ENCODE measurements at regions not wholly inside any gene's neighbourhood (a gene's known extent, or its start where the extent isn't known, plus 50 kb on each side); places are given as distances from the start of the nearest gene placed in this dataset.

DNA sequence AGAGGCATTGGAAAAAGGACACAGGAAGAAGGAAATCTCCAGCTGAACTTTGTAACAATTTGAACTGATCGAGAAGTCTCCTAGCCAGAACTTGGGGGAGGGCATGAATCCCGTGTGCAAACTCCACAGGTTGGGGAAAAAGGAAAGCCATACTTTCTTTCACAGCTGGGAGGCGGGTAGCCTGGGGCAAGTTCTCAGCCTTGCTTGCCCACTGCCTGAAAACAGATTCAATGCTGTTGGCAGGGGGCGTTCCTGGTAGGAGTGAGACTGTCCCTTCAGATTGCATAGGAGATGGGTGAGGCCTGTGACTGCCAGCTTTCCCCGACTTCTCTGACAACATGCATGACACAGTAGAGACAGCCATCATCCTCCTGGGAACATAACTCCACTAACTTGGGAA is 289.1 kb upstream of the PHF14 start:
- H3K27ac ChIP-seq (ENCODE audit: low read length), result no peak overlapping the region
- TF ChIP-seq SMC3 (conservative IDR thresholded peaks at IDR 0.05; ENCODE audit: poor library complexity) (no peak), RAD21 (conservative IDR thresholded peaks at IDR 0.05) (no peak)
- no peaks in the 10 kb centered on the region for H4K20me1 ChIP-seq (ENCODE audit: insufficient read depth)
- no peak overlapping the region for H3K4me2 ChIP-seq (ENCODE audit: low read length)
- no peaks in the 10 kb centered on the region for H3F3A ChIP-seq (ENCODE audit: insufficient read depth, low read length, poor library complexity, severe bottlenecking)
- no peaks in the 10 kb centered on the region for H3K79me2 ChIP-seq (replicated peaks; ENCODE audit: insufficient read depth, low read length)
- H3K9ac ChIP-seq (ENCODE audit: low read length), result no peak overlapping the region
- no peaks in the 10 kb centered on the region for H3K9me3 ChIP-seq (ENCODE audit: low read length)
- no peaks in the 10 kb centered on the region for H3K36me3 ChIP-seq (ENCODE audit: insufficient read depth, low read length)
- H2AFZ ChIP-seq (ENCODE audit: low read depth, low read length), result no peak overlapping the region
- no peaks in the 10 kb centered on the region for H3K9me2 ChIP-seq (ENCODE audit: insufficient read depth, low read length)
- no peak overlapping the region for H3K4me3 ChIP-seq (ENCODE audit: low read length)
- H3K27me3 ChIP-seq (ENCODE audit: insufficient read depth, low read depth, low read length), result no peaks in the 10 kb centered on the region

DNA sequence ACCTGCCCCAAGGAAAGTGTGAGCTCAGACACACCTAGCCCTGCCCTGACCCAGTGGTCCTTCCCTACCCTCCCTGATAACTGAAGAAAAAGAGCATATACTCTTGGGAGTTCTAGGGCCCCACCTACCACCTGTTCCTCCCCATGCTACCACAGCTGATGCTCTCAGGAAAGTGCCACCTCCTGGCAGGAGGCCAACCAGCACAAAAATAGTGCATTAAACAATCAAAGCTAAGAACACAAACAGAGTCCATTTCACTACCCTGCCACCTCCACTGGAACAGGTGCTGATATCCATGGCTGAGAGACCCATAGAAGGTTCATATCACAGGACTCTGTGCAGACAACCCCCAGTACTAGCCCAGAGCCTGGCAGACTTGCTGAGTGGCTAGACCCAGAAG is 288.6 kb upstream of the PHF14 start:
- H3K9me2 ChIP-seq (ENCODE audit: insufficient read depth, low read length), result no peaks in the 10 kb centered on the region

More for the DNA sequence above, 288.6 kb upstream of the PHF14 start:
- no peaks in the 10 kb centered on the region for H3F3A ChIP-seq (ENCODE audit: insufficient read depth, low read length, poor library complexity, severe bottlenecking)
- no peak overlapping the region for H3K27ac ChIP-seq (ENCODE audit: low read length)
- H3K79me2 ChIP-seq (replicated peaks; ENCODE audit: insufficient read depth, low read length), result no peaks in the 10 kb centered on the region
- H3K9me3 ChIP-seq (ENCODE audit: low read length), result no peaks in the 10 kb centered on the region
- H3K4me2 ChIP-seq (ENCODE audit: low read length), result no peak overlapping the region
- no peaks in the 10 kb centered on the region for H3K36me3 ChIP-seq (ENCODE audit: insufficient read depth, low read length)
- TF ChIP-seq TAF1 (IDR thresholded peaks at IDR 0.05; ENCODE audit: low read depth) (no peak), EZH2 (IDR thresholded peaks at IDR 0.05; ENCODE audit: borderline replicate concordance, insufficient read depth, low read length, poor library complexity, severe bottlenecking) (no peak), EP300 (conservative IDR thresholded peaks at IDR 0.05; ENCODE audit: poor library complexity, severe bottlenecking) (no peak), MXI1 (conservative IDR thresholded peaks at IDR 0.05; ENCODE audit: poor library complexity, severe bottlenecking) (no peak), POLR2AphosphoS5 (IDR thresholded peaks at IDR 0.05) (no peak), SMC3 (conservative IDR thresholded peaks at IDR 0.05; ENCODE audit: poor library complexity) (no peak), RAD21 (conservative IDR thresholded peaks at IDR 0.05) (no peak)
- TF ChIP-seq, protein P1, sequence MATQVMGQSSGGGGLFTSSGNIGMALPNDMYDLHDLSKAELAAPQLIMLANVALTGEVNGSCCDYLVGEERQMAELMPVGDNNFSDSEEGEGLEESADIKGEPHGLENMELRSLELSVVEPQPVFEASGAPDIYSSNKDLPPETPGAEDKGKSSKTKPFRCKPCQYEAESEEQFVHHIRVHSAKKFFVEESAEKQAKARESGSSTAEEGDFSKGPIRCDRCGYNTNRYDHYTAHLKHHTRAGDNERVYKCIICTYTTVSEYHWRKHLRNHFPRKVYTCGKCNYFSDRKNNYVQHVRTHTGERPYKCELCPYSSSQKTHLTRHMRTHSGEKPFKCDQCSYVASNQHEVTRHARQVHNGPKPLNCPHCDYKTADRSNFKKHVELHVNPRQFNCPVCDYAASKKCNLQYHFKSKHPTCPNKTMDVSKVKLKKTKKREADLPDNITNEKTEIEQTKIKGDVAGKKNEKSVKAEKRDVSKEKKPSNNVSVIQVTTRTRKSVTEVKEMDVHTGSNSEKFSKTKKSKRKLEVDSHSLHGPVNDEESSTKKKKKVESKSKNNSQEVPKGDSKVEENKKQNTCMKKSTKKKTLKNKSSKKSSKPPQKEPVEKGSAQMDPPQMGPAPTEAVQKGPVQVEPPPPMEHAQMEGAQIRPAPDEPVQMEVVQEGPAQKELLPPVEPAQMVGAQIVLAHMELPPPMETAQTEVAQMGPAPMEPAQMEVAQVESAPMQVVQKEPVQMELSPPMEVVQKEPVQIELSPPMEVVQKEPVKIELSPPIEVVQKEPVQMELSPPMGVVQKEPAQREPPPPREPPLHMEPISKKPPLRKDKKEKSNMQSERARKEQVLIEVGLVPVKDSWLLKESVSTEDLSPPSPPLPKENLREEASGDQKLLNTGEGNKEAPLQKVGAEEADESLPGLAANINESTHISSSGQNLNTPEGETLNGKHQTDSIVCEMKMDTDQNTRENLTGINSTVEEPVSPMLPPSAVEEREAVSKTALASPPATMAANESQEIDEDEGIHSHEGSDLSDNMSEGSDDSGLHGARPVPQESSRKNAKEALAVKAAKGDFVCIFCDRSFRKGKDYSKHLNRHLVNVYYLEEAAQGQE (IDR thresholded peaks at IDR 0.05; ENCODE audit: borderline replicate concordance), result no peak
- TF ChIP-seq, protein P2, sequence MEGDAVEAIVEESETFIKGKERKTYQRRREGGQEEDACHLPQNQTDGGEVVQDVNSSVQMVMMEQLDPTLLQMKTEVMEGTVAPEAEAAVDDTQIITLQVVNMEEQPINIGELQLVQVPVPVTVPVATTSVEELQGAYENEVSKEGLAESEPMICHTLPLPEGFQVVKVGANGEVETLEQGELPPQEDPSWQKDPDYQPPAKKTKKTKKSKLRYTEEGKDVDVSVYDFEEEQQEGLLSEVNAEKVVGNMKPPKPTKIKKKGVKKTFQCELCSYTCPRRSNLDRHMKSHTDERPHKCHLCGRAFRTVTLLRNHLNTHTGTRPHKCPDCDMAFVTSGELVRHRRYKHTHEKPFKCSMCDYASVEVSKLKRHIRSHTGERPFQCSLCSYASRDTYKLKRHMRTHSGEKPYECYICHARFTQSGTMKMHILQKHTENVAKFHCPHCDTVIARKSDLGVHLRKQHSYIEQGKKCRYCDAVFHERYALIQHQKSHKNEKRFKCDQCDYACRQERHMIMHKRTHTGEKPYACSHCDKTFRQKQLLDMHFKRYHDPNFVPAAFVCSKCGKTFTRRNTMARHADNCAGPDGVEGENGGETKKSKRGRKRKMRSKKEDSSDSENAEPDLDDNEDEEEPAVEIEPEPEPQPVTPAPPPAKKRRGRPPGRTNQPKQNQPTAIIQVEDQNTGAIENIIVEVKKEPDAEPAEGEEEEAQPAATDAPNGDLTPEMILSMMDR (IDR thresholded peaks at IDR 0.05; ENCODE audit: poor library complexity, severe bottlenecking), result no peak
- H3K27me3 ChIP-seq (ENCODE audit: insufficient read depth, low read depth, low read length), result no peaks in the 10 kb centered on the region
- no peak overlapping the region for H2AFZ ChIP-seq (ENCODE audit: low read depth, low read length)
- H3K9ac ChIP-seq (ENCODE audit: low read length), result no peak overlapping the region
- H4K20me1 ChIP-seq (ENCODE audit: insufficient read depth), result no peaks in the 10 kb centered on the region
- H3K4me3 ChIP-seq (ENCODE audit: low read length), result no peak overlapping the region

Data from neural cell (in vitro differentiated cells).